WI38 (cell line): ENCODE measurements at regions not wholly inside any gene's neighbourhood (a gene's known extent, or its start where the extent isn't known, plus 50 kb on each side); places are given as distances from the start of the nearest gene placed in this dataset.

Experiments used
- H3K4me3 ChIP-seq: 2 replicates; pipeline ENCODE4 v1.5.1; 2011; ENCODE audit warnings: low read depth, mild to moderate bottlenecking, control low read depth, low read length
- CTCF ChIP-seq: IDR thresholded peaks from 2 replicates; pipeline ENCODE4 v1.5.1; 2012; ENCODE audit warnings: low read depth, mild to moderate bottlenecking, control low read depth, low read length

GRCh38 chr21:28357743-28358142 is 634.9 kb downstream of the LTN1 start:
- H3K4me3 ChIP-seq = no peak overlapping the region
- TF ChIP-seq CTCF = no peak

- TF ChIP-seq CTCF = no peak
- no peak overlapping the region for H3K4me3 ChIP-seq
Measured at GRCh38 chr21:28356422-28356821, 636.3 kb downstream of the LTN1 start.

GRCh38 chr21:28345934-28346333 is 646.7 kb downstream of the LTN1 start:
- TF ChIP-seq CTCF = no peak
- H3K4me3 ChIP-seq = no peak overlapping the region

- H3K4me3 ChIP-seq = no peak overlapping the region
- no peak for TF ChIP-seq CTCF
Measured at GRCh38 chr21:28344985-28345384, 647.7 kb downstream of the LTN1 start.

- no peak for TF ChIP-seq CTCF
- H3K4me3 ChIP-seq = no peak overlapping the region
Measured at GRCh38 chr21:28342212-28342810, 650.4 kb downstream of the LTN1 start.

GRCh38 chr21:28339403-28339802 is 653.3 kb downstream of the LTN1 start:
- TF ChIP-seq CTCF = no peak
- H3K4me3 ChIP-seq = no peak overlapping the region

- no peak overlapping the region for H3K4me3 ChIP-seq
- TF ChIP-seq CTCF = no peak
Measured at GRCh38 chr21:28338701-28339305, 653.9 kb downstream of the LTN1 start.
